ENCODE measurements at regions not wholly inside any gene's neighbourhood (a gene's known extent, or its start where the extent isn't known, plus 50 kb on each side); places are given as distances from the start of the nearest gene placed in this dataset.

- TF ChIP-seq POLR2A (IDR thresholded peaks at IDR 0.05) (no peak), POLR2AphosphoS5 (IDR thresholded peaks at IDR 0.05) (no peak)
Measured at GRCh38 chr3:177282119-177282655, 84.9 kb upstream of the TBL1XR1 start.

Measured in spleen (tissue), 3 donors.